ENCODE measurements at regions not wholly inside any gene's neighbourhood (a gene's known extent, or its start where the extent isn't known, plus 50 kb on each side); places are given as distances from the start of the nearest gene placed in this dataset.

DNA sequence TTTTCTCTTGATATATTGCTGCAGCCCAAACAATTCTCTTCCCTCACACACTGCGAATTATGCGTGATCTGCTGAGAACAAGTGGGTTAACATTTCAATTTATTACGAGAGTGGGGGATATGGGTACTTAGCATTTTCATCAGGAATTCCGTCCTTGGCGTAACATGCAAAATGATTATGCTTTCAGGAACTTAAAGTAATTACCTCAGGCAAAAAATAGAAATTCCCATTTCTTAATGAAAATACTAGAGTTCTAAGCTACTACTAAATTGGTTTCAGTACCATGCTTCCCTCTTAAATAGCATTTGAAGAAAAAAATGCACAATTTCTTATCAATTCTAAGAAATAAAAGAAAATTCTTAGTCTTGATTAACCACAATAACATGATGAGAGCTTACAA is 213.5 kb downstream of the GPAM start:
- intact Hi-C loops (cut with micrococcal nuclease) = no loop called here

DNA sequence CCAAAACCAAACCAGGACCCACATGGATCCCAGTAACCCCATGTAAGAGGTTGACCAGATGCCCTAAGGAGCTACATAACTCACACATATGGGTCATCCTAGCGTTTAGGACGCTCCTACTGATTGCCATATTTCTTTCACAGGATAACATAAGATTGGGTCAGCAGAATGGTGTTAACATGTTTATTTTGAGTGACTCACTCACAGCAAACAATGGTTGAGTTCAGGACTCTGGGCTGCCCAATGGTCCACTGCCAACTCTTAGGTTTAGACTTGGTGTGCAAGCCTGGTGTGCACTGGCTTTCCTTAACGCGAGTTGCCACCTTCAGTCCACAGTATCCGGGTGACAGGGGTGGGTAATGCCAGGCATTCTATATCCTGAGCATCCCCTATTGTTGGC is 211.5 kb downstream of the GPAM start:
- intact Hi-C loops (cut with micrococcal nuclease) = no loop called here

DNA sequence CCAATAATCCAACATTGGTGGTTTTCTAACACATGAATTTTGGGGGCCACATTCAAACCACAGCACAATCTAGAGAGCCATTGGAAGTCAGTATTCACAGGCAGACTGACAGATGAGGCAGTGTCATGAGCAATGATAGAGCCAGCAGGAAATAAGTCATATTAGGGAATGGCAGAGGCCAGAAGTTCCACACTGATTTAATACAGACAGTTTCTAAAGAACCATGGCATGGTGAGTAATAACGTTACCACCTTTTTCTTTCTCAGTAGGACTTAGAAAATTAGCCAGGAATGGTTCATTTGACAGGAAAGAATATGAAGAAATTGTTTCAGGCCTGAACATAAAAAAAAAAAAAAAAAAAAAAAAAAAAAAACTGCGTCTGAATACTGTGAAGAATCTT is 210.3 kb downstream of the GPAM start:
- intact Hi-C loops (cut with micrococcal nuclease) = no loop called here

DNA sequence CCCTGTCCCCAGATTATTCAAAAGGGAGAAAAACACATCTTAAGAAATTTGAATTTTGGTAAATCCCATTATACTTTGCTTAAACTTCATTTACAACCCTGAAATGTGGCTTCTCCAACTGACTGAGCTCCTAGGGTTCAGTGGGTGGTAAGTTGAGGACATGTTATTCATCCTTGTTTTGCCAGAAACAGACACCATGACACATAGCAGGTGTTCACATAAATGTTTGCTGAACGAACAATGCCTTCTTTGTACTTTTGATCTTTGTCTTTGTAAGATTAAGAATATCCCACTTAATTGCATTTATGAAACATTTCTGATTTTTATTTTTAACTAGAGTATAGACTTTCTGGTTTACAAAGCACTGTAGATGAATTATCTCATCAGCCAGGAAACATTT is 209.7 kb downstream of the GPAM start:
- intact Hi-C loops (cut with micrococcal nuclease) = no loop called here

DNA sequence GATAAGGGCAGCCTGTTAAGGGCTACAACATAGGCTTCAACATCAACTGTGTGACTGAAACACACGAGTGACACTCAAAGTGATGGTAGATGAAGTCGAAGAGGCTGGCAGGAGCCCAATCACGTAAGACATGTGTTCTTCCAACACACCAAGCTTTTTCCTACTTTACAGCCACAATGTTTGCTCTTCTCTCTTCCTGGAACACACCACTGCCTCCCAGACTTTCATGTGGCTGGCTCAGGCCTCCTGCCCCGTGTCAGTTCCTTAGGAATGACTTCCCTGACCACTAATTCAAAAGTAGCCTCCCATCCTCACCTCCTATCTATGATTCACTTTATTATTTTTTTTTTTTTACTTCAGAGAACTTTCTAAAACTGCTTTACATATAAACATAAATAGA is 209.2 kb downstream of the GPAM start:
- intact Hi-C loops (cut with micrococcal nuclease) = no loop called here

DNA sequence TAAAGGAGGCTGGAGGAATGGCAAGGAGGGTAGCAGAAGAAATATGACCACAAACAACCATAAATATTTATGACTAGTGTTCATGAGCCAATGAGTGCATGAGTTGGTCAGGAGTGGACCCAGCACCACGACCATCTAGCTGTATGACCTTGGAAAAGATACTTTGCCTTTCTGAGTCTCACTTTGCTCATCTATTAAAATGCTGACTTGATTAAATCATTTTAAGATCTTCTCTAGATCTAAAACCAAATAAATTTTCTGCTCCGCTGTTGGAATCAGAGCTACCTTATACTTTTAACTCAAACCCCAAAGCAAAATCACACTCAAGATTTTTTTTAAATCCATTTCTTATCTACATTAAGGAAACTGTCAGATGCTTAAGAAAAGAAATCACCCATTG is 207.0 kb downstream of the GPAM start:
- intact Hi-C loops (cut with micrococcal nuclease) = no loop called here

DNA sequence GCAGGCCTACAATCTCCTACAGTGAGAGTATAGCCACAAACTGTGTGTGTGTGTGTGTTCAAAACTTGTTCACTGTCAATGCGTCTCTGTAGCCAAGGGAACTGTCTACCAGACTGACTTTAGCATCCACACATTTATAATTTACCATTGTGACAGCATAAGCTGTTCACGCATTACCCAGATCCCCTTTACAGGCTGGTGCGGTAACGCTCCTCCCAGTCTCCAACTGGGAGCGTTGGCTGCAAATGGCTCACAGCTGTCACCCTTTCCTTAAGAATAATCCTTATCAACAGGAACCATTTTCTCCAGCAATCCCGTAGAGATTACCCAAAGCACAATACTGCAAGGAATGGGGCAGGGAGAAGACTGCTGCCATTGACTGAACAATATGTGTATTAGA is 199.5 kb downstream of the GPAM start:
- intact Hi-C loops (cut with micrococcal nuclease) = no loop called here

DNA sequence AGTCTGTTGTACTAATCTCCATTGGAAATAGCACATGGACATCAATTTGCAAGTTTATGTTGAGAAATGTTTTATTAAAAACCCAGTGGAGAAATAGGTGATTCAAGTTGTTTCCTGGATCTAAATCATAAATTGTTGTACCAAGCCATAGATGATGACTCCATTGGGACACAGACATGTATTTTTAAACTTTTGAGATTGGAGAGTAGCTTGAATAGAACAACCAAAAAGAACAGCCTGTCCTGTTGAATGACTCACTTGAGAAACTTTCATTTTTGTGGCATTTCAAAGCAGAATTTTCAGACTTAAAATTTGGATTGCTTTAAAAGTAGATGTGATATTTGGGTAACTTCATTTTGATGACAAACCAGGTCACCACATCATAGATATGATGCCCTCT is 197.5 kb downstream of the GPAM start:
- intact Hi-C loops (cut with micrococcal nuclease) = no loop called here

DNA sequence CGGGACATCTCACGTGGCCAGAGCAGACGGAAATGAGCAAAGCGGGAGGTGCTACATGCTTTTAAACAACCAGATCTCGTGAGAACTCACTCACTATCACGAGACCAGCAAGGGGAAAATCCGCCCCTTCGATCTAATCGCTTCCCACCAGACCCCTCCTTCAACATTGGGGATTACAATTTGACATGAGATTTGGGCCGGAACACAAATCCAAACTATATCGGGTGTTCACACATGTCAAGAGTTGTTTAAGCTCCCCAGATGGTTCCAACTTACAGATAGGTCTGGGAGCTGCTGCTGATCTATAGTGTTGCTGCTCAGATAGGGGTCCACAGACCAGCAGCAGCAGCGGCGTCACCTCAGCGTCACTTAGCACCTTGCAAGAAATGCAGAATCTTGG is 194.9 kb downstream of the GPAM start:
- intact Hi-C loops (cut with micrococcal nuclease) = no loop called here

DNA sequence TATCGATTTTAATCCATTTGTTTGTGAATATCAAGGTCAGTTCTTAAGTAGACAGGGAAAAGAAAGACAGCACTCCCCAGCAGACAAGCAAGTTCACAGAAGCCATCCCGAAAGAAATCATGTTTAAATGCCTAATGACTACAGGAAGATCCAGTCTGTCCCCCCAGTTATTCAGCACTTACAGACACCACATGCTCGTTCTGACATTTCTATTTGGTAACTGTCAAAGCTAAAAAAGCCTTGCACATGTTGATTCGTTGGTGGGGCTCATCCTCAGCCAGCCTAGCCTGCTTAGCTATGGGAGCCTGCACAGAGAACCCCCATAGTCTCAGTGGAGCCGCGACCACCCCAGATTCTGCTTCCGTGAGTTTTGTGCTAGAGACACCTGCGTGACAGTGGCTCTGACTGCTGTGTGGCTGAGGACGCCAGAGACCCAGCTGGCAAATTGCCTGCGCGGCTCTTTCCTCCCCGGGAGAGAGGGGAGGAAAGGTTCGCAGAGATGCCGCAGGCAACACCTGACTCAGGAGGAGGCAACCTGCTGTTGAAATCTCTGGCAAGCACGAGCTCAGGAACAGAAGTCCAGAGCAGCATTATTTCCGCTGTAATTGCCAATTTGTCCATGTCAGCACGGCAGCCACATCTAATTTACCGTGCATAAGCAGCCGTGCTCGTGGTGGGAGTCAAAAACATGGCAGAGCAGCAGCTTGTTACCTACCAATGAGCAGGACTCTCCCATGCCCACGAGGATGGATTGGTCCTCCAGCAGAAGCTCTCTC is 194.2 kb downstream of the GPAM start:
- intact Hi-C loops (cut with micrococcal nuclease) = no loop called here

DNA sequence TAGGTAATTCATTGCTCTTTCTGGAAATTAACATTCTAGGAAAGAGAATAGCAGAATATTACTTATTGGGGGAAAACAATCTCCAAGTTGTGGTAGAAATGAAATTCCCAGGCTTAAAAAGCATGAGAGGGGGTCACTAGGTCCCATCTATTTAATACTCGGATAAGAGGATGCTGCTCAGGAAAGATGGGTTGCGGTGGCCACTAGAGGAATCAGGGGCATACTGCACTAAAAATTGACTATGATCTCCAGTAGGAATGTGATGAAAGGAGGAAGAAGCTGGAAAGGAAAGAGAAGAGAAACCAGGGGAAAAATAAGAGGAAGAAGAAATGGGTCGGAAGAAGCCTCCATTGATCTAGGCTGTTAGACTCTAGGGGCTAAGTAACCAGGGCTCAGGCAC is 192.8 kb downstream of the GPAM start:
- intact Hi-C loops (cut with micrococcal nuclease) = no loop called here

DNA sequence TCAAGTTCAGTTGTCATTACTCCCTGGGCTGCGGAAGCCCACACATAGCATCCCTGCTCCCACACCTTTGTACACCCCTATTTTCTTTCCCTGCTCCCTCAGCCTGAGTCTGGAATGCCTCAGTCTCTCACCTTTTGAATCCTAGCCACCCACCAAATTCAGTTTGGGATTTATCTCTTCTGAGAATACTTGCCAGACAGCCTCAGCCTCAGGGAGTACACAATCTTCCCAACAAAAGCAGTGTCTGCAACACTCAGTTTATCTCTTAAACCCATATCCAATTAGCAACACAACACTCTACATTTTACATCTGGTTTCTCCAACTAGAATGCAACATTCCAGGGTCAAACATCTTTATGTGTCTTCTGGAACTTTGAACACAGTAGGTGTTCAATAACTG is 190.2 kb downstream of the GPAM start:
- intact Hi-C loops (cut with micrococcal nuclease) = no loop called here

DNA sequence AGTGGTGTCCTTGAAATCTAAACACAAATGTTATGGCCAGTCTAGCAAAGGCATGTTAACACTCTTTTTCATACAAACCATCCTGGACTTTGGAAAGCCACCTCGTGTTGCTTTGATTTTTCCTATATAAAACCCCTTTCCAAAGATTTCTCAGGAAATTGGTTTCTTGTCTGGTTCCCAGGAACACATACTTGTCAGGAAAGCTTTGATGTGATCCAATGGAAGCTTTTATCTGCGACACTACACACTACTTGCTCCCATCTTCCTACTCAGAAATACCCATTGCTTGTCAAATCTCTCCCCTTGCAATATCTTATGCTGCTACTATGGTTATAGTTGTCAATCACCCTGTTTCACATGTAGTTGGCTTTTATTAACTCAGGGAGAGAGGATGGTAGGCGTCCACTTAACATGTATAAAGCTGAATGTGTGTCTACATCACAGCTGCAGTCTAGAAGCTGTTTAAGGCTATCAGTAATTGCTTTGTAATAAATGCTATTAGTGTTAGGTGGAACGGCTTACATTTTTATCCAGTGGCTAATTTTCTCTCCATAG is 189.6 kb downstream of the GPAM start:
- intact Hi-C loops (cut with micrococcal nuclease) = no loop called here

DNA sequence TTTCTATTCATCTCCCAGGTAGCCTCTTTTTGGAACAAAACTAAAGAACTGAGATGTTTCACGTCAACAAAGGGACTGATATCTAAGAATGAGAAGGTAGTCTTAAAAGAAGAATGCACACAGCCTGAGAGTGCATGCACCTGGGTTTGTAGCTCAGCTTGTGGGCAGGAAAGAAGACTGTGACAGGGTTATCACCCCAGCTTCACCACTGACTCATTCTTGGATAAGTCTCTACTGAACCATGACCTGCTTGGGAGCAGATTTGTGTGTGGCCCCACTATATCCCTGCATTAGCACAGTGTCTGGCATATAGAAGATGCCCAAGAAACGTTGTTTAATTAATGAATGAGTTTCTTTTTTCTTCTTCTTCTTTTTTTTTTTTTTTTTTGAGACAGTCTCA is 187.5 kb downstream of the GPAM start:
- intact Hi-C loops (cut with micrococcal nuclease) = no loop called here

DNA sequence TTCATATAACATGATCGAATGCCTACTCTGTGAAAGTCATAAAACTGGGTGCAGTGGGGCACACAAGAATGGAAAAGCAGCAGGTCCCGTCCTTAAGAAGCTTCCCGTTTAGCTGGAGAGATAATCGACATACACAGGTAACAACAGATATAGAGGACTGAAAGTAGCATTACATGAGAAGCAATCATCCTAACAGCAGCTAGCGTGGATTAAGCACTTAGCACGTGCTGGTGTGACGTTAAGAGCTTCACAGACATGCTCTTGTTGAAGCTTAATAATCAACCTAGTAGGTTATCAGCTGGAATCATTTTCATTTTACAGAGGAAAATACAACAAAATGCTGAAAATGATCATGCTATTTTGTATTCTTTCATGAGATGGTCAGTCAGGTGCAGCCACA is 184.8 kb downstream of the GPAM start:
- intact Hi-C loops (cut with micrococcal nuclease) = no loop called here

DNA sequence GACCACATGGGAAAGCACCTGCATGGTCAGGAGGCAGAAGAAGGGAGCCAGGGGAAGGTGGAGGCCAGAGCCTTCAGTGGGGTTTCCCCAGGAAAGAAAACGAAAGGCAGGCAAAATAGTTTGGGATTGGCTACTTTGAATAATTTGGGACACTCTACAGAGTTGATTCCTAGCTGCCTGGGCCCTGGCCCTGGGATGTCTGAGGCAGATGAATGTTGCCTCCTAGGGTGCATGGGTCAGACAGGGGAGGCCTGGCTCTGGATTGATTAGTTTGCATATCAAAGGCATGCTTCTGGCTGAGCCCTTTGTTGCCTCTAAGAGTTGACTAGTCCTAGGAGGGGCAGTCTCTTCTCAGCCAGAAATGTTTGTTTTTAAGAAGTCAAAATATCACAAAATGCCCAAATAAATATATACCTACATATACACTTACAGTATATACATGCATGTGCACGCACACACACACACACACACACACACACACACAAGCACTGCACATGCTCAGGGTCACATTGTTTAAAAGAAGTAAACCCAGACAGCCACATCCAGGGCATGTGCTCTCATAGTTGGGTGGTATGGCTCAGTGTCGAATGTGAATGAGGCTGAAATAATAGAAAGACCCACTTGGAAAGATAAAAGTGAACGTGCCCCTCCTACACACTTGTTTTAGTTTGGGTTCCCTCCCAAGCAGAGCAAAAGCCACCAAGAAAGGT is 184.2 kb downstream of the GPAM start:
- intact Hi-C loops (cut with micrococcal nuclease) = no loop called here

DNA sequence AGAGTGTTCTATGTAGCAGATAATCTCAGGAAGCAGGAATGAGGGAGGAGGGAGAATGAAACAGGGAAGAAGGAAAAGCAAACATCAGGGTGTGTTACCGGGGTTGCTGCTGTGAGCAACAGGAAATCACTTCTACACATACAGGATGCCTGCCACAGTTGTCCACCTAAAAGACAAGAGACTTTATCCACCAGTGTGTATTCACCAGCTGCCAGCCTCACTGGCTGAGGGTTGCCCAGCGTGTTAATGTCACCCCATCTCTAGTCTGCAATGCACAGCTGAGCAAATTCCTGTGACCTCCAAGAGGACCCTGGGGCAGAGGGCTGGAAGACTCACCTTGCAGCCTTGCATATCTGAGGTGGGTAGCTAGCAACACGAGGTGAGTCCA is 183.7 kb downstream of the GPAM start:
- intact Hi-C loops (cut with micrococcal nuclease) = no loop called here

DNA sequence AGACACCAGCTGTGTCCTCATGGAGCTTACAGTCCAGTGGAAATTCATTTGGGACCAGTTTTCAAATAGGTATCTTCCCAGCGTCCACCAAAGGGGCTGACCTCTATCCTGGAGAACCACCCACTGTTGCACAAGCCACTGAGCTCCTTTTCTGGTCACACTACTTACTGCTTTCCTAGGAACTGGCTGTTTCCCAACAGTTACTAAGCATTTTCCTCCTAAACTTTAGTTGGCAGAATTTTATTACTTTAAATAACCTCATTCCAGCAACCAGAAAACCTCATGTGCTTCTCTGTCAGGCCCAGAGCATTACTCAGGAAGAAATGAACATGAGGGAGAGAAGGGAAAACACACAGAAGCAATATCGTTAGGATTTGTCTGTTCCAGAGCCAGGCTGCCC is 183.1 kb downstream of the GPAM start:
- intact Hi-C loops (cut with micrococcal nuclease) = no loop called here

DNA sequence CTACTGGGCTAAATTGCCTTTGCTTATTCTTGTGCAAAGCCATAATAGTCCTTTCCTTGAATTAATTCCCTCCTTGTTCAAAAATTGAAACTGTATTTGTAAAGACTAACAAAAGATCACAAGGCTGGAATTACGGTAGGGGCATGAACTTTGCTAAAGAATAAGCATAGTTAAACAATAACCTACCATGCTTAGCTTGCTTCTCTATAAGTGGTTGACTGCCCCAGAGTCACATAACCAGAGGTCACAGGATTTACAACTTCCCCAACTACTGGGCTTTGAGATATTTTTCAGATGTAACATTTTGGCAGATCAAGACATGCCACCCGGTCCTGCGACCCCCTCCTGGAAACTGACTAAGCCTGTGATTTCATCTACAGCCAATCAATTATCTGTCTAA is 181.4 kb downstream of the GPAM start:
- intact Hi-C loops (cut with micrococcal nuclease) = no loop called here

DNA sequence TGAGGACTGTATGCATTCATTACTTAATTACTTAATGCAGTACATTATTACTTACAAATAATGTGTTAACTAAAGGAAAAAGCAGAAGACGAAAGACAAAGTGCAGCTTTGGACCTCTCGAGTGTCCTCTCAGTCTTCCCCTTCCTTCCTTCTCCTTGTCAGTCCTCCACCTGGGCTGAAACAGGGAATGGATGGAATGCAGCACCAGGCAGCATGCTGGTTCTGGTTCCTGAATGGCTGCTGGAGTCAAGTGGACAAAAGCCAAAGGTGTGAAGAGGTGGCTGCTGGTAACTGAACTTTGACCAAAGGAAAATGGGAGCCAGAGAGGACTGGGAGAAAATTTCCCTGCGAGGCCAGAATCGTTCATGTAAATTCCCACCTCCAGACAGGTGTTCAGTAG is 179.5 kb downstream of the GPAM start:
- intact Hi-C loops (cut with micrococcal nuclease) = no loop called here

DNA sequence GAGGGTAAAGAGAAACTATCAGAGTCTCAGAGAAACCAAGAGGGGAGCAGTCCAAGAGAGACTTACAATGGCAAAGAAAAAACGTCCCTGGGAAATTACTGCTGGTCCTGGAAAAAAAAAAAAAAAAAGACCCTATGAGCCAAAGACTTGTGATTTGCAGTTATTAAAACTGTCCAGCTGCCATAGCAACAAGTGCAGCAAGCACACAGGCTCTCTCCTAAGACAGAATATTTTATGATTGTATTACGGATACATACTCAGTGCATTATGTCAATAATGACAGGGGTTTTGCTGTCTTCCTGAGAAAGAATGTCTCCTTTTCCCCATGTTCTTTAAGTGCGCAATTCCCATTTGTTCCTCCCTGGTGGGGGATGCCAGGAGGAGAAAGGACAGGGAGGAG is 178.5 kb downstream of the GPAM start:
- intact Hi-C loops (cut with micrococcal nuclease) = no loop called here

DNA sequence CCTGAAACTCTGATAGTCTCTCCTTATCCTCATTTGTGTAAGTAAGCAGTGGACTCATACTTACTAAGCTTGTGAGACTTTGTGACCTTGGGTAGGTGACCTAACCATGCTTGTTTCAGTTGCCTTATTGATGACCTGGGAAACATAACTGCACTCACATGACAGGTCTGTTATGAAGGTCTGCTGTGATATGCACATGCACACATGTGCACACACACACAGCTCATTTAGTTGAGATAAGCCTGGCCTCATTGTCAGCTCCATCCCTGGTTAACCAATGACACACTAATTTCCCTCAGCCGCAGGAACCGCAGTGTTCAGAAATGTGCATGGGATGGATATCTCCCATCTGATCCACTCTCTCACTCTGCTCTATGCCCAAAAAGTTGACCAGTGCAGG is 177.2 kb downstream of the GPAM start:
- intact Hi-C loops (cut with micrococcal nuclease) = no loop called here

DNA sequence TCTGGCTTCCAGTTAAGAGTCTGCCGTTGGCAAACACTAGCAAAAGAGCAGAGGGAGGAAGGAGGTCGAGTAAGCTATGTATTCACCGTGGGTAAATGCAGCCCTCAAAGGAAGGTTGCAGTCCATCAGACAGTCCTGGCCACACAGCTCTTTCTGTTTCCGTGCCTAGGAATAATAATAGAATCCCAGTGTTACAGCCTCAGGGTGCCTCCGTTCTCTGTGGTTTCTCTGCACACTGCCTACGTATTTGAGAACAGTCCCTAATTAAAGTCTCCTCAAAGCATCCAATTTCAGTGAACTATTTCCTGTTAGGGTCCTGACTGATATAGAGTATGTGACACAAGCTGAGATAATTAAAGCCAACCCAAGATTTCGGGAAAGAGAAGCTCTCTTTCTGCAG is 176.7 kb downstream of the GPAM start:
- intact Hi-C loops (cut with micrococcal nuclease) = no loop called here
